GM19463 (cell line): ENCODE measurements at regions not wholly inside any gene's neighbourhood (a gene's known extent, or its start where the extent isn't known, plus 50 kb on each side); places are given as distances from the start of the nearest gene placed in this dataset.
"Not testable (repeated sequence)": the region's sequence is repeated elsewhere in the genome, so short reads cannot be mapped to it uniquely, and the experiment has no call there.

ENCODE experiments used
- ATAC-seq: cut with Tn5 transposase; IDR thresholded peaks from one replicate; pipeline ENCODE4 v1.9.1; 2021; ENCODE audit warnings: mild to moderate bottlenecking, moderate library complexity; ENCODE audit not compliant: unreplicated experiment

DNA sequence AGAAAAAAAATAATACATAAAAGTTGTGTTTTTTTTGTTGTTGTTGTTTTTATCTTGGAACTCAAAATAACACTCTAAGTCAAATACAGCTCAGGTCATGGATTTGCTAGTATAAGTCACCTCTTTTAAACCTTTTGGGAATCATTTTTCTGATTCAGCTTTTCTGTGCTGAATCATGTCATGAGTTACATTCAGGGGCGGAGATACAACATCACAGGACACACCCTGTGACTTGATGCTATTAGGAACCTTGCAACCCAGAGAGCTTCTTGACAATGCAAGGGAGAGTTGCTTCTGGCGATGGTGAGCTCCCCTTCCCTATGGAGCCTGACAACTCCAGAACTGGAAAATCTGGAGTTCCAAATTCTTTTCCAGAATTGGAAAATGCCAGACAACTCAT, 358.3 kb upstream of the C16orf82 start:
- ATAC-seq = no peak

DNA sequence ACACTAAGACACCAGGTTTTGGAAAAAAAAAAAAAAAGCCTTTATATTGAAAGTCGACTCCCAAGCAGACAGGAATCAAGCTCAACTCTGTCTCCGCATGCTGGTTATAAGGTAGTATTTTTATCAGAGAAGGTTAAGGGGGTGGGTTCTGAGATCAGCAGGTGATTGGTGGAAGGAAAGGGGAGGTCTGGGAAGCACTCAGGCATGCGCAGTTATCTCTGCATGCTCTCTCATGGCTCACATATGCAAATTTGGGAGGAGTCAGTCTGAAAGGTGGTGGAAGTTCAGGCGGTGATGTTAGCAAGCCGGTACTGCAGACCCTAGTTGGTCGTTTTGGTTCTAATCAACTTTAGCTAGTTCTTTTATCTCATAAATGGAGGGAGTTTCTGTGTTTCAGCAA, 357.6 kb upstream of the C16orf82 start:
- ATAC-seq = no peak

- no peak for ATAC-seq
These were observed 357.0 kb upstream of the C16orf82 start for GRCh38 chr16:26709754-26710153.

GRCh38 chr16:26710450-26710849, 356.3 kb upstream of the C16orf82 start:
- no peak for ATAC-seq

DNA sequence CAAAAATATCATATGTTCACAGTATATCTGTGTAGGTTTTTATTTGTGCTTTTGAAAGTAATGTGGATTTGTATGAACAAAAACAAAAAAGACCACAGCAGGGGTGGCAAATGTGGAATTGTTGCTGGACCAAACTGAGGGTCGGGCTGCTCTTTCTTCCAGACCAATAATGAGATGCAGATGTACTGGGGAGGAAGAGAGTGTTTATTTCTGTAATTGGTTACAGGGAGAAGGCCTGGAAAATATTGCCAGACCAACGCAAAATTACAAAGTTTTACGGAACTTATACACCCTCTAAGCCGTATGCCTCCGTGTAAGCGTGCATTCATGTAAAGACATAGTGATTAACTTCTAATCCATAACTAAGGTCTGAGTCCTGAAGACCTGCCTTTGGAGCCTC, 353.9 kb upstream of the C16orf82 start:
- no peak for ATAC-seq

DNA sequence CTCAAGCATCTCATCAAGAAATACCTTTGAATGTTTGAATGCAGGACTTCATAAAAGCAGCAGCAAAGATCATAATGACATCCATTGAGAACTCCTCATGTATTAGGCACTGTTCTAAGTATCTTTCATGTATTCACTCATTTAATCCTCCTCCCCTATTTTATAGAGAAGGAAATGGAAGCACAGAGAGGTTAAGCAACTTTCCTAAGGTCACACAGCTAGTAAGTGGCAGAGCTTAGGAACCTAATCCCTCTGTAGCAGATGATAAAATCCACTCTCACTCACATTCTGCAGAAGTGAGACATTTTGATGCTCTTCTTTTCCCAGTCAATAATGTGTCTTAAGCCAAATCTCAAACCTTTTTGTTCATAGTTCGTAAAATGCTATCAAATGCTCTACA, 350.8 kb upstream of the C16orf82 start:
- ATAC-seq = no peak

GRCh38 chr16:26717826-26718225, 348.9 kb upstream of the C16orf82 start:
- no peak for ATAC-seq

DNA sequence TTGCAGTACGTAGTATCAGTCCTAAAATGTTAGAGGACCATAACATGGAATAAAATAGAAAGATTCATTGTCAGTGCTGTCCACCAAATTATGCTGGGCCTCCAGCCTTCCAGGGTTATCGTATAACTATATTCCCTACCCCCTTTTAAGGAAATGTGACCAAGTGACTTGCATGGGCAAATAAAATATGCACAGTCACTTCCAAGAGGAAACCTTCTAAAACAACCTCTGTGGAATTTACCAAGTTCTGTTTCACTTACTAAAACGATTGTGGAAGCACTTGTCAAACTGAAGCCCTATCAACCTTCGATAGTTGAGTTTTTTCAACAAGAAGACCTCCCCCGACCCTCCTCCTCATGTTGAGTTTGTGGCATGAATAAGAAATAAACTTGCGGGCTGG, 345.4 kb upstream of the C16orf82 start:
- no peak for ATAC-seq

DNA sequence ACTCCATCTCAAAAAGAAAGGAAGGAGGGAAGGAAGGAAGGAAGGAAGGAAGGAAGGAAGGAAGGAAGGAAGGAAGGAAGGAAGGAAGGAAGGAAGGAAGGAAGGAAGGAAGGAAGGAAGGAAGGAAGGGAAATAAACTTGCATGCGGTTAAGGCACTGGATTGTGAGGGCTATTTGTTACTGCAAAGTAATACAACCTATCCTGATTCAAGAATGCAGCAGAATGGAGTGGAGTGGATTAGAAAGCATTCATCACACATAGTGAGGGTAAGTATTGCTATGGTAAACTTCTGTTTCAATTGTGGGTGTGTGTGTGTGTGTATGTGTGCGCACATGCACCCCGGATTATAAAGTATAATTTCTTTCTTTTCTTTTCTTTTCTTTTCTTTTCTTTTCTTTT, 344.8 kb upstream of the C16orf82 start:
- not testable (repeated sequence) for ATAC-seq

DNA sequence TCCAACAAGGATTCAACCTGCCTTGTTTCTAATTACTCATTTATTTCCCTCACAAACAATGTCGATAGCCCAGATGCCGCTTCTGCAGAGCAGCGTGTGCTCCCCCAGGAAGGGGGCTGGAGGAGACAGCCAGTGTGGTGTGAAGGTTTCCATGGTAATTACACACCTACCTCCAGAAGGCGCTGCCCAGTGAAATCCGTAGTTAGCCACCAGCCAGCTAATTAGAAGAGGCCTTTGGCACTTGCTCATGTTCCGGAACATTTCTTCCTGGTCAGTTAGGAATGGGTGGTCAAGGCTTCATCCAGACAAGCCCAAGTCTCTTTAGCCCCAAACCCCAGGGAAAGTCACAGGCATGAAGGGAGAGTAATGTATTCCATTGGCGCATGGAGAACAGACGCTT, 342.5 kb upstream of the C16orf82 start:
- ATAC-seq = no peak

GRCh38 chr16:26727848-26728247, 338.9 kb upstream of the C16orf82 start:
- ATAC-seq = no peak

- no peak for ATAC-seq
These were observed 336.7 kb upstream of the C16orf82 start for GRCh38 chr16:26729951-26730541.

GRCh38 chr16:26731729-26732128, 335.0 kb upstream of the C16orf82 start:
- no peak for ATAC-seq

DNA sequence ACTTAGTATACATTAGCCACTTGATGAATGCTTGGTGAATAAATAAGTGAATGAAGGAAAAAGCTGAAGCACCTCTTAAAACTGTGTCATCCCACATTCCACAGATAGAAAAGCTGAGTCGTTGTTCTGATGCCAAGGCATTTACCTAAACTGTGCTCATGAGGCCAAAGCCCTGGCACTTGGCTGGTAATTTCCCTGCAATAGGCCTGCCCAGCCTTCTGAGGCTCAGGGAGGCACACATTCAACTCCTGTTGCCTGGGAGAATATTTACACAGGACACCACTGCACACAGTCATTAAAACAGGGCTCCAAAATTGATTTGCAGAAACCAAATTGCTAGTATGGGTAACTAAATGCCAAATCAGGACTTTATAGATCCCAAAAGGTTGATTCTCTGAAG, 333.0 kb upstream of the C16orf82 start:
- no peak for ATAC-seq

DNA sequence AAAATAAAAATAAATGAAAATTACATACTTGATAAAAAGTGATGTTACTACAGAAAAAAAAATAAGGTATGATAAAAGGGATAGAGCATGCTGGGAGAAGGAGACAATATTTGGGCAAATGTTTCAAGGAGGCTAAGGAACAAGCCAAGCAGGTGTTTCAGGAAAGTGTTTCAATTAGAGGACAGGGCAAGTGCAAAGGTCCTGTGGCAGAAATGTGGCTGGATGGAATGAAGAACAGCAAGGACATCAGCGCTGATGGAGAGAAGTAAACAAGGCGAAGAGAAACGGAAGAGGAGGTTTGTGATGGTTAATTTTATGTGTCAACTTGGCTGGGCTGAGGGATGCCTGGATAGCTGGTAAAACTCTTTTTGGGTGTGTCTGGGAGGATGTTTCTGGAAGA, 331.2 kb upstream of the C16orf82 start:
- ATAC-seq = no peak

DNA sequence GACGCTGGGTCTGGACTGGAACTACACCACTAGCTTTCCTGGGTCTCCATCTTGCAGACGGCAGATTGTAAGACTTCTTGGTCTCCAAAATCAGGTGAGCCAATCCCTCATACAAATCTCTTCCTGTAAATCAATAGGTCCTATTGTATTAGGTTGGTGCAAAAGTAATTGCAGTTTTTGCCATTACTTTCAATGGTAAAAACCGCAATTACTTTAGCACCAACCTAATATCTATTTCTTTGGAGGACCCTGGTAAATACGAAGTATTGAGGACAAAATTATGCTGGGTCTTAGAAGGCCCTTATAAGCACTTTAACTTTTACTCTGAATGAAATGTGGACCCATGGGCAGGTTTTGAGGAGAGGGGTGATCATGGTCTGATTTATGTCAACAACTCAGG, 330.6 kb upstream of the C16orf82 start:
- ATAC-seq = no peak

GRCh38 chr16:26740771-26741170, 326.0 kb upstream of the C16orf82 start:
- ATAC-seq = no peak

DNA sequence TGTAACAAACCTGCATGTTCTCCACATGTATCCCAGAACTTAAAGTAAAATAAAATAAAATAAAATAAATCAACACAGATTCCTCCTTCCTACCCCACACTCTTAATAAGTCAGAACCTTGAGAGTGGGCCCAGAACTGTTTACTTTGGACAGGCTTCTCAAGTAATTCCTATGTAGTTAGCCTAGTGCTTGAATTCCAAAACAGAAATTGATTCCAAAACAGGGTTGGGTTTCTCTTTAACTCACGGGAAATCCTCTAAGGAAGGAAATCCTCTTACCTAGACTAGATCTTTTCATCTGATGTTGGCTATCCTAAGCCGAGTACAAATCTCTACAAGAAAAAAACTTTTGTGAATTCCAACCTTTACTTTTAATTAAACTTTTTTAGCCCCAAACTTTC, 324.7 kb upstream of the C16orf82 start:
- no peak for ATAC-seq

GRCh38 chr16:26744430-26744829, 322.3 kb upstream of the C16orf82 start:
- ATAC-seq = no peak

- ATAC-seq = no peak
These were observed 319.0 kb upstream of the C16orf82 start for GRCh38 chr16:26747760-26748159.

- no peak for ATAC-seq
These were observed 317.7 kb upstream of the C16orf82 start for GRCh38 chr16:26749072-26749471.

DNA sequence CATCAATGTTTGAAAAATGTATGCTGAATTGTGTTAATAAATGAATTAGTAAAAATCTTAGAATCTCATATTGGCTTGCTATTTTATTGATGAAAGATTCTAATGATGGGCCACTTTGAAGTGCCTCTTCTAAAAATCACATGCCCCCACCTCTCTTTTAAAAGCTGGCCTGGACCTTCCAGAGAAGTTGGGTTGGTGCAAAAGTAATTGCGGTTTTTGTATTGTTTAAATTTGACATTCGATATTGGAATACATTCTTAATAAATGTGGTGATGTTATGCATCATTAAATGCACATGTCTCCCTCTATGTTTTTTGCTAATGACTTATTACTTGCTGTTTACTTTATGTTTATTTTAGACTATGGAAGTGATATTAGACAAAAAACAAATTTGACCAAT, 314.6 kb upstream of the C16orf82 start:
- ATAC-seq = no peak

DNA sequence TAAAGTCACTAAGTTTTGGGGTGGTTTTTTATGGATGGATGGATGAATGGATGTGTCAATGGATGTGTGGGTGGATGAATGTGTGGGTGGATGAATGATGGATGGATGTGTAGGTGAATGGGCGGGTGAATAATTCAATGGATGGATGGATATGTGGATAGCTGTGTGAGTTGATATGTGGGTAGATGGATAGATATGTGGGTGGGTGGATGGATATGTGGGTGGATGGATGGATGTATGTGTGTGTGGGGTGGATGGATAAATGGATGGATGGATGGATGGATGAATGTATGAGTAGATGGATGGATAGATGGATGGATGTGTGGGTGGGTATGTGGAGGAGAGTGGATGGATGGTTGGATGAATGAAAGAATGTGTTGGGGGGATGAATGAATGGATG, 310.1 kb upstream of the C16orf82 start:
- ATAC-seq = no peak

DNA sequence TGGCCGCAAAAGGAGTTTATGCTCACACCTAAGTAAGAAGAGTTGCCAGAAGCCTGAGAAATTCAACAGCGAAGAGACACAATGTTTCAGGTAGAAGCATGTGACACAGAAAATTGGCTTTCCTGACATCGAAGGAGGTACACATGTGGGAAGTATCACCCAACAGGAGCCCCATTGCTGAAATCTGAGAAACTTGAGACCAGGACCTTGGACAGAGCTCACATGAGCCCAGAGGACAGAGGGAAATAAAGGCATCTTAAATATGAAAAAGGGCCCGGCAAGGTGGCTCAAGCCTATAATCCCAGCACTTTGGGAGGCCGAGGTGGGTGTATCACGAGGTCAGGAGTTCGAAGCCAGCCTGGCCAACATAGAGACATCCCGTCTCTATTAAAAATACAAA, 304.1 kb upstream of the C16orf82 start:
- ATAC-seq = no peak
